ENCODE measurements at regions not wholly inside any gene's neighbourhood (a gene's known extent, or its start where the extent isn't known, plus 50 kb on each side); places are given as distances from the start of the nearest gene placed in this dataset.

DNA sequence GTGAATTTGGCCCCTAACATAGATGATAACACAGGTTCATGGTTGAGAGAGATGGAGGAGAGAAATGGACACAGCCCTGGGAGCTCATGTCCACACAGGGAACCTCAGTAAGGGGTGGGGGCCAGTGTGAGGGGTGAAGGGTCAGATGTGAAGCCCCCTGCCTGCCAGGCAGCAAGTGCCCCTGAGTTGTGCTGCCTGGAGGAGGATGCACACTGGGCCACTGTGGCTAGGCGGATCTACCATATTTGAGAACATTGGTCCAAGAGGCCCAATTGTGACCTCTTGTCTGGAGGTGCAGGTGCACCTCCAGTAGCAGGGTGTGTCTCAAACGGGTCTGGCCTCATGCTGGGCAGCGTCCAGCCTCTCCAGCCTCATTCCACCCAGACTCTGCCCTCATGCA is 99.6 kb upstream of the SNTG2 start:
- TF ChIP-seq, protein P1, sequence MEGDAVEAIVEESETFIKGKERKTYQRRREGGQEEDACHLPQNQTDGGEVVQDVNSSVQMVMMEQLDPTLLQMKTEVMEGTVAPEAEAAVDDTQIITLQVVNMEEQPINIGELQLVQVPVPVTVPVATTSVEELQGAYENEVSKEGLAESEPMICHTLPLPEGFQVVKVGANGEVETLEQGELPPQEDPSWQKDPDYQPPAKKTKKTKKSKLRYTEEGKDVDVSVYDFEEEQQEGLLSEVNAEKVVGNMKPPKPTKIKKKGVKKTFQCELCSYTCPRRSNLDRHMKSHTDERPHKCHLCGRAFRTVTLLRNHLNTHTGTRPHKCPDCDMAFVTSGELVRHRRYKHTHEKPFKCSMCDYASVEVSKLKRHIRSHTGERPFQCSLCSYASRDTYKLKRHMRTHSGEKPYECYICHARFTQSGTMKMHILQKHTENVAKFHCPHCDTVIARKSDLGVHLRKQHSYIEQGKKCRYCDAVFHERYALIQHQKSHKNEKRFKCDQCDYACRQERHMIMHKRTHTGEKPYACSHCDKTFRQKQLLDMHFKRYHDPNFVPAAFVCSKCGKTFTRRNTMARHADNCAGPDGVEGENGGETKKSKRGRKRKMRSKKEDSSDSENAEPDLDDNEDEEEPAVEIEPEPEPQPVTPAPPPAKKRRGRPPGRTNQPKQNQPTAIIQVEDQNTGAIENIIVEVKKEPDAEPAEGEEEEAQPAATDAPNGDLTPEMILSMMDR (conservative IDR thresholded peaks at IDR 0.05): no peak
- TF ChIP-seq EZH2 (IDR thresholded peaks at IDR 0.05; ENCODE audit: low read depth): no peak
